Upper lobe of left lung (tissue), 6 donors: ENCODE measurements at regions not wholly inside any gene's neighbourhood (a gene's known extent, or its start where the extent isn't known, plus 50 kb on each side); places are given as distances from the start of the nearest gene placed in this dataset.

ENCODE experiments used
- ATAC-seq, 2 donors: fragments of 200-7000 bp; cut with Tn5 transposase; one replicate each; pipeline ENCODE4 v1.9.1; 2022; ENCODE audit warnings: mild to moderate bottlenecking in 2 of 2, moderate library complexity in 2 of 2; ENCODE audit not compliant: low FRiP score in 2 of 2
- DNase-seq, 2 donors: peaks; one replicate each; pipeline ENCODE4 v3.0.0-alpha.2; 2019 to 2020
- H3K27ac ChIP-seq, 4 donors: fragments of 200-600 bp; sonication (generic); one replicate each; pipeline ENCODE4 v1.5.1; 2016 to 2019
- H3K27me3 ChIP-seq, 4 donors: fragments of 200-600 bp; sonication (generic); one replicate each; pipeline ENCODE4 v1.5.1; 2017 to 2019
- H3K36me3 ChIP-seq, 4 donors: fragments of 200-600 bp; sonication (generic); one replicate each; pipeline ENCODE4 v1.5.1; 2016 to 2019
- H3K4me1 ChIP-seq, 4 donors: fragments of 200-600 bp; sonication (generic); one replicate each; pipeline ENCODE4 v1.5.1; 2018 to 2019
- H3K4me3 ChIP-seq, 4 donors: fragments of 200-600 bp; sonication (generic); one replicate each; pipeline ENCODE4 v1.5.1; 2017 to 2019; ENCODE audit warnings: mild to moderate bottlenecking in 2 of 4, moderate library complexity in 1 of 4
- H3K9me3 ChIP-seq, 4 donors: fragments of 200-600 bp; sonication (generic); one replicate each; pipeline ENCODE4 v1.5.1; 2018 to 2019
- EP300 ChIP-seq, 4 donors: sonication (generic); formaldehyde crosslinking; IDR thresholded peaks; one replicate each; pipeline ENCODE4 v1.5.1; 2017; ENCODE audit warnings: antibody characterized with exemption in 4 of 4, control low read depth in 2 of 4
- POLR2A ChIP-seq, 4 donors: fragments of 450-650 bp; IDR thresholded peaks; one replicate each; pipeline ENCODE4 v1.5.1; 2016 to 2017; ENCODE audit warnings: antibody characterized with exemption in 4 of 4, mild to moderate bottlenecking in 2 of 4
- POLR2AphosphoS5 ChIP-seq, 2 donors: sonication (generic); formaldehyde crosslinking; IDR thresholded peaks; one replicate each; pipeline ENCODE4 v1.5.1; 2017; ENCODE audit warnings: antibody characterized with exemption in 2 of 2
- WGBS, 2 donors: methylation state at CpG; one replicate each; pipeline ENCODE4 v1.1.5; 2017 to 2018; 5-methylcytosine and 5-hydroxymethylcytosine counted together
- TF ChIP-seq, protein P1 (sequence below), 6 experiments: fragments of 450-650 bp in 4 of 6; fragments of 200-600 bp in 2 of 6; sonication (generic) in 2 of 6; IDR thresholded peaks; one replicate each; pipeline ENCODE4 v1.5.1; 2016 to 2019; ENCODE audit warnings: antibody characterized with exemption in 6 of 6
- donor health status: DM: no; HTN: no; CAD: no; lungs with moderate emphysema.
- donor health status: DM: no; HTN: yes; CAD: no; lungs with severe emphysema.

DNA sequence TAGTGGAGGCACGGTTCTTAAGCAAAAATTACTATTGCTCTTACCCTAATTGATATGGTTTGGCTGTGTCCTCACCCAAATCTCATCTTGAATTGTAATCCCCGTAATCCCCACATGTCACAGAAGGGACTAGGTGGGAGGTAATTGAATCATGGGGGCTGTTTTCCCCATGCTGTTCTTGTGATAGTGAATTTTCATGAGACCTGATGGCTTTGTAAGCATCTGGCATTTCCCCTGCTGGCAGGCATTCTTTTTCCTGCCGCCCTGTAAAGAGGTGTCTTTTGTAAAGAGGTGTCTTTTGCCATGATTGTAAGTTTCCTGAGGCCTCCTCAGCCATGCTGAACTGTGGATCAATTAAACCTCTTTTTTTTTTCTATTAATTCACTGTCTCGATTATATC lies 1691.8 kb upstream of the SLC39A10 start:
- DNase-seq (no peak), ATAC-seq (no peak)
- Histone ChIP-seq H3K27me3 (no peaks in the 10 kb centered on the region), H3K36me3 (no peaks in the 10 kb centered on the region), H3K27ac (no peak overlapping the region), H3K9me3 (no peaks in the 10 kb centered on the region), H3K4me3 (no peak overlapping the region), H3K4me1 (no peaks in the 10 kb centered on the region)
- TF ChIP-seq, protein P1, sequence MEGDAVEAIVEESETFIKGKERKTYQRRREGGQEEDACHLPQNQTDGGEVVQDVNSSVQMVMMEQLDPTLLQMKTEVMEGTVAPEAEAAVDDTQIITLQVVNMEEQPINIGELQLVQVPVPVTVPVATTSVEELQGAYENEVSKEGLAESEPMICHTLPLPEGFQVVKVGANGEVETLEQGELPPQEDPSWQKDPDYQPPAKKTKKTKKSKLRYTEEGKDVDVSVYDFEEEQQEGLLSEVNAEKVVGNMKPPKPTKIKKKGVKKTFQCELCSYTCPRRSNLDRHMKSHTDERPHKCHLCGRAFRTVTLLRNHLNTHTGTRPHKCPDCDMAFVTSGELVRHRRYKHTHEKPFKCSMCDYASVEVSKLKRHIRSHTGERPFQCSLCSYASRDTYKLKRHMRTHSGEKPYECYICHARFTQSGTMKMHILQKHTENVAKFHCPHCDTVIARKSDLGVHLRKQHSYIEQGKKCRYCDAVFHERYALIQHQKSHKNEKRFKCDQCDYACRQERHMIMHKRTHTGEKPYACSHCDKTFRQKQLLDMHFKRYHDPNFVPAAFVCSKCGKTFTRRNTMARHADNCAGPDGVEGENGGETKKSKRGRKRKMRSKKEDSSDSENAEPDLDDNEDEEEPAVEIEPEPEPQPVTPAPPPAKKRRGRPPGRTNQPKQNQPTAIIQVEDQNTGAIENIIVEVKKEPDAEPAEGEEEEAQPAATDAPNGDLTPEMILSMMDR (IDR thresholded peaks at IDR 0.05): no peak
- TF ChIP-seq POLR2A (IDR thresholded peaks at IDR 0.05): no peak
- TF ChIP-seq POLR2AphosphoS5 (IDR thresholded peaks at IDR 0.05): no peak
- TF ChIP-seq EP300 (IDR thresholded peaks at IDR 0.05): no peak
- 73 to 75% methylated on average over 4 of the region's 4 CpGs for WGBS, 2 donors

DNA sequence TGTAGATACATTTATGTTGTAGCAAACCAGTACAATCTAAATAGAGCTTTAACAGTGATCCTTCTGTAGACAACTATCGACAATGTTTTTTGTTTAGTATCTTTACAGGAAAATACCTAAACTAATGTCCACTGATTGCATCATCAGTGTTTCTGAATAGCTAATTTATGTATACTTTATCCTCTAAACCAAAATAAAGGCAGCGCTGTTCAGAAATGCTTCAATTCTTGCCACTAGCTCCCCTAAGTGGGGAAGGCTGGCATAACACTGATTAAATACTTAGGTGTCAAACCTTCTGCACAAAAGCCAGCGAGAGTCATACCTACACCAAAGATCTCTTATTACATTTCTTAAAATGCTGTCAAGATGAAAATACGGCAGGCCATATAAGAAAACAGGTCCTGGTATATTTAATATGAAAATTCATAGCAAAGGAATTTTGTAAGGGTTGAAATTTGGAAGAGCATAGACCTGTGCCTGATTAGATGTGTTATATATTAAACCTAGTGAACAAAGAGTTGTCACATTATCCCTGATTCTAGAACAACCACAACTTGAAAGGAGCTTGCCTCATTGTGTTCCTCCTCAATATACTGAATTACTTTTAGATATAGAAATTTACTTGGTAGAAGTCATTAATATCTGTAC lies 1693.4 kb upstream of the SLC39A10 start:
- WGBS, 2 donors: 41 to 47% methylated on average over 4 of the region's 4 CpGs
- Histone ChIP-seq H3K36me3 (no peaks in the 10 kb centered on the region), H3K4me3 (no peak overlapping the region), H3K9me3 (no peaks in the 10 kb centered on the region), H3K27me3 (no peaks in the 10 kb centered on the region), H3K4me1 (no peaks in the 10 kb centered on the region), H3K27ac (no peak overlapping the region)
- TF ChIP-seq EP300 (IDR thresholded peaks at IDR 0.05) (no peak), POLR2A (IDR thresholded peaks at IDR 0.05) (no peak), POLR2AphosphoS5 (IDR thresholded peaks at IDR 0.05) (no peak)
- TF ChIP-seq, protein P1 (IDR thresholded peaks at IDR 0.05): peak in 1 of 6 experiments; percentile 10
- no peak for ATAC-seq
- DNase-seq: no peak

DNA sequence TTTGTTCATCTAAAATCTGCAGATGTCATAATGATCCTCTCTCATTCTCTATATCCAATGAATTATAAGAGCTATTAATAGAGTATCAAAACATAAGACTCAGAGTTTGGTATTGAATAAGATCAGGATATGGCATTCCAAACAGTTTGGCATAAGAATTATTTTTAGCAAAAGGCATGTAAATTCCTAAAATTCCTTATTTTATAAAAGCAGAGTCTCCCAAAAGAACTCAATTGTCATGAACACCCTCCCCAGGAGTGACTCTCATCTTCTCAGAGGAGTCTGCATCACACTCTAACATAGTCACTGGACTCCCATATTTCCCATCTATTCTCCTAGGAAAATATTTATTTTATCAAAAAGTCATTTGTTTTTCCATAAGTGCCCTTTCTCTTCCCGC lies 1710.2 kb upstream of the SLC39A10 start:
- no peak for TF ChIP-seq POLR2A (IDR thresholded peaks at IDR 0.05)
- TF ChIP-seq POLR2AphosphoS5 (IDR thresholded peaks at IDR 0.05): no peak
- no peak for TF ChIP-seq EP300 (IDR thresholded peaks at IDR 0.05)
- TF ChIP-seq, protein P1 (IDR thresholded peaks at IDR 0.05): no peak
- Histone ChIP-seq H3K4me3 (no peak overlapping the region), H3K9me3 (no peaks in the 10 kb centered on the region), H3K27me3 (no peaks in the 10 kb centered on the region), H3K4me1 (no peaks in the 10 kb centered on the region), H3K36me3 (no peaks in the 10 kb centered on the region), H3K27ac (no peak overlapping the region)
- no peak for ATAC-seq
- DNase-seq: no peak
- WGBS, 2 donors: 52 to 57% methylated on average over 1 of the region's 1 CpG

DNA sequence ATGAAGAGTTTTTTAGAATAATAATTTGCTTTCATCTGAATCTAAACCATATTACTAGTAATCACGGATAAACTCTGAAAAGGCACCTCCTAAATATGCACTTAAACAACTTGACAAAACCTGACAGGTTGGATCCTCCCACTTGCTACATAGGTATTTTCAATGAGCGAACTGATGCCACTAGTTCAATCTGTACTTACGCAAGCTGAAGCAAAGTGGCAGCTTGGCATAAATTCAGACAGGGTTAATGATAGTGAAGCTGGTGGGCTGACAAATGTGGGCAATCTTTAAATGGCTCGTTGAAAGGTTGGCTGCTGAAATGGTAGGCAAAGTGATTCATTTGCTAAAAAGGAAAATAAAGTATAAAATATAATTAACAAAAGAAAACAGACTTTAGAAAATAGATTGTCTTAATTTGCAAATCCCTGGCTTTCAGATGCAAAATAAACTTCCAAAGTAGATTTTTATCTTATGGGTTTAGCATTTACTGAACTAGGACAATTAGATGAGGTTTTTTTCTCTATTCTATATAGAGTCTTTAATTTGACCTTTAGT lies 1713.5 kb upstream of the SLC39A10 start:
- no peaks in the 10 kb centered on the region for H3K4me1 ChIP-seq
- H3K4me3 ChIP-seq: no peak overlapping the region
- no peaks in the 10 kb centered on the region for H3K9me3 ChIP-seq
- H3K27ac ChIP-seq: no peak overlapping the region
- TF ChIP-seq EP300 (IDR thresholded peaks at IDR 0.05): no peak
- TF ChIP-seq, protein P1 (IDR thresholded peaks at IDR 0.05): no peak
- no peak for TF ChIP-seq POLR2A (IDR thresholded peaks at IDR 0.05)
- TF ChIP-seq POLR2AphosphoS5 (IDR thresholded peaks at IDR 0.05): no peak
- DNase-seq (no peak), ATAC-seq (no peak)
- 61 to 64% methylated on average over 4 of the region's 4 CpGs for WGBS, 2 donors
- H3K27me3 ChIP-seq: no peaks in the 10 kb centered on the region
- no peaks in the 10 kb centered on the region for H3K36me3 ChIP-seq

DNA sequence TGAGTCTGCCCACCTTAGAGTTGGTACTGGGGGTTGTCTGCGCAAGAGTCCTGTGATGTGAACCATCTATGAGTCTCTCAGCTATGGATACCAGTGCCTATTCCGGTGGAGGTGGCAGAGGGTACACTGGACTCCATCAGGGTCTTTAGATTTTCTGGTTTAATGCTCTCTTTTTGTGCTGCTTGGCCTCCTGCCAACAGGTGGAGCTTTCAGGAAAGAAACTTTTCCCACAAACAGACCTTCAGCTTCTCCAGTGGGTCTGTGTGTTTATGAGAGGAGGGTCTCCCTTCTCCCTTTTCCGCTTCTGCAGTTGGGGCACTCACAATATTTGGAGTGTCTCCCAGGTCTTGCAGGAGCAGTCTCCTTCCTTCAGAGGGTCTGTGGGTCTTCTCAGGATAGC lies 1721.9 kb upstream of the SLC39A10 start:
- WGBS, 2 donors: 86 to 93% methylated on average over 2 to 3 of the region's 3 CpGs
- no peaks in the 10 kb centered on the region for H3K9me3 ChIP-seq
- no peak overlapping the region for H3K4me3 ChIP-seq
- no peak overlapping the region for H3K27ac ChIP-seq
- no peak for DNase-seq
- ATAC-seq: no peak
- H3K4me1 ChIP-seq: no peaks in the 10 kb centered on the region
- TF ChIP-seq EP300 (IDR thresholded peaks at IDR 0.05) (no peak), POLR2AphosphoS5 (IDR thresholded peaks at IDR 0.05) (no peak), POLR2A (IDR thresholded peaks at IDR 0.05) (no peak)
- TF ChIP-seq, protein P1 (IDR thresholded peaks at IDR 0.05): no peak
- no peaks in the 10 kb centered on the region for H3K27me3 ChIP-seq
- no peaks in the 10 kb centered on the region for H3K36me3 ChIP-seq
